ENCODE measurements at regions not wholly inside any gene's neighbourhood (a gene's known extent, or its start where the extent isn't known, plus 50 kb on each side); places are given as distances from the start of the nearest gene placed in this dataset.

DNA sequence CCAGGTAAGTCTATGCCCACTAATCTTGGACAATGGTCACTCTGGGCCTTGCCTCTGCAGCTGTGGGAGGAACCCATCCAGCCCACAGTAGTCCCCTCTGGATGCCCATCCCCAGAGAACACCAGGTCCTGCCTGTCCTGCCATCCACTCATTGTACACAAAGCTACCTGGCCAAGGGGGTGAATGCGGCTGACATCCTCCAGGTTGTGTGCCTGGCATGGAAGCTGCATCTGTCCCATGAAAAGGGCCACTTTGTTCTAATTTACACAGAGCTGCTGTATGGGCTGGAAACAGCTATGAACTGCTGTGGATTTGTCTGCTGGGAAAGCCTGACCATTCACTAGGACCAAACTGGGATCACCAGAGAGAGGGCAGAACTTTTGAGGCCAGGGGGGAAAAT, 324.8 kb downstream of the LRFN2 start:
- TF ChIP-seq, protein P1, sequence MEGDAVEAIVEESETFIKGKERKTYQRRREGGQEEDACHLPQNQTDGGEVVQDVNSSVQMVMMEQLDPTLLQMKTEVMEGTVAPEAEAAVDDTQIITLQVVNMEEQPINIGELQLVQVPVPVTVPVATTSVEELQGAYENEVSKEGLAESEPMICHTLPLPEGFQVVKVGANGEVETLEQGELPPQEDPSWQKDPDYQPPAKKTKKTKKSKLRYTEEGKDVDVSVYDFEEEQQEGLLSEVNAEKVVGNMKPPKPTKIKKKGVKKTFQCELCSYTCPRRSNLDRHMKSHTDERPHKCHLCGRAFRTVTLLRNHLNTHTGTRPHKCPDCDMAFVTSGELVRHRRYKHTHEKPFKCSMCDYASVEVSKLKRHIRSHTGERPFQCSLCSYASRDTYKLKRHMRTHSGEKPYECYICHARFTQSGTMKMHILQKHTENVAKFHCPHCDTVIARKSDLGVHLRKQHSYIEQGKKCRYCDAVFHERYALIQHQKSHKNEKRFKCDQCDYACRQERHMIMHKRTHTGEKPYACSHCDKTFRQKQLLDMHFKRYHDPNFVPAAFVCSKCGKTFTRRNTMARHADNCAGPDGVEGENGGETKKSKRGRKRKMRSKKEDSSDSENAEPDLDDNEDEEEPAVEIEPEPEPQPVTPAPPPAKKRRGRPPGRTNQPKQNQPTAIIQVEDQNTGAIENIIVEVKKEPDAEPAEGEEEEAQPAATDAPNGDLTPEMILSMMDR (IDR thresholded peaks at IDR 0.05 in 8 of 11, conservative IDR thresholded peaks at IDR 0.05 in 3 of 11), result no peak
- no peak for TF ChIP-seq POLR2A (IDR thresholded peaks at IDR 0.05)
